ENCODE measurements at regions not wholly inside any gene's neighbourhood (a gene's known extent, or its start where the extent isn't known, plus 50 kb on each side); places are given as distances from the start of the nearest gene placed in this dataset.
"Not testable (repeated sequence)": the region's sequence is repeated elsewhere in the genome, so short reads cannot be mapped to it uniquely, and the experiment has no call there.

- DNase-seq: no peak
These were observed 155.3 kb downstream of the FHIP1A start for GRCh38 chr4:151564321-151564720.

- DNase-seq: no peak
These were observed 156.6 kb downstream of the FHIP1A start for GRCh38 chr4:151565583-151565982.

GRCh38 chr4:151566053-151566452 lies 157.1 kb downstream of the FHIP1A start:
- no peak for DNase-seq

GRCh38 chr4:151567056-151567455 lies 158.1 kb downstream of the FHIP1A start:
- DNase-seq: no peak

GRCh38 chr4:151568966-151569365 lies 160.0 kb downstream of the FHIP1A start:
- no peak for DNase-seq

- DNase-seq: no peak
These were observed 160.7 kb downstream of the FHIP1A start for GRCh38 chr4:151569650-151570049.

GRCh38 chr4:151573474-151573873 lies 164.5 kb downstream of the FHIP1A start:
- DNase-seq: no peak

GRCh38 chr4:151573945-151574344 lies 165.0 kb downstream of the FHIP1A start:
- DNase-seq: no peak

GRCh38 chr4:151574968-151575367 lies 166.0 kb downstream of the FHIP1A start:
- DNase-seq: no peak

- DNase-seq: no peak
These were observed 166.7 kb downstream of the FHIP1A start for GRCh38 chr4:151575646-151576045.

GRCh38 chr4:151576627-151577026 lies 167.7 kb downstream of the FHIP1A start:
- no peak for DNase-seq

- no peak for DNase-seq
These were observed 172.6 kb downstream of the FHIP1A start for GRCh38 chr4:151581570-151581969.

- DNase-seq: no peak
These were observed 173.1 kb downstream of the FHIP1A start for GRCh38 chr4:151582098-151582497.

GRCh38 chr4:151583157-151583914 lies 174.4 kb downstream of the FHIP1A start:
- DNase-seq: no peak

- DNase-seq: no peak
These were observed 175.1 kb downstream of the FHIP1A start for GRCh38 chr4:151584101-151584500.

- not testable (repeated sequence) for DNase-seq
These were observed 165.2 kb downstream of the GATB start for GRCh38 chr4:151595629-151596028.

GRCh38 chr4:151597691-151598090 lies 163.1 kb downstream of the GATB start:
- not testable (repeated sequence) for DNase-seq

- no peak for DNase-seq
These were observed 160.9 kb downstream of the GATB start for GRCh38 chr4:151599863-151600262.

- DNase-seq: no peak
These were observed 160.4 kb downstream of the GATB start for GRCh38 chr4:151600432-151600831.

GRCh38 chr4:151603377-151603776 lies 157.4 kb downstream of the GATB start:
- no peak for DNase-seq

- peak; percentile 37 for DNase-seq
These were observed 156.6 kb downstream of the GATB start for GRCh38 chr4:151604238-151604637.

GRCh38 chr4:151605215-151605614 lies 155.6 kb downstream of the GATB start:
- no peak for DNase-seq

- no peak for DNase-seq
These were observed 154.7 kb downstream of the GATB start for GRCh38 chr4:151606061-151606460.

- no peak for DNase-seq
These were observed 150.6 kb downstream of the GATB start for GRCh38 chr4:151610229-151610628.

- DNase-seq: no peak
These were observed 148.8 kb downstream of the GATB start for GRCh38 chr4:151611960-151612359.

Data from OCI-M1 (cell line).